GM19438 (cell line): ENCODE measurements at regions not wholly inside any gene's neighbourhood (a gene's known extent, or its start where the extent isn't known, plus 50 kb on each side); places are given as distances from the start of the nearest gene placed in this dataset.

Experiments
- ATAC-seq: cut with Tn5 transposase; IDR thresholded peaks from one replicate; pipeline ENCODE4 v1.9.1; 2021; ENCODE audit warnings: low read depth; ENCODE audit not compliant: unreplicated experiment

DNA sequence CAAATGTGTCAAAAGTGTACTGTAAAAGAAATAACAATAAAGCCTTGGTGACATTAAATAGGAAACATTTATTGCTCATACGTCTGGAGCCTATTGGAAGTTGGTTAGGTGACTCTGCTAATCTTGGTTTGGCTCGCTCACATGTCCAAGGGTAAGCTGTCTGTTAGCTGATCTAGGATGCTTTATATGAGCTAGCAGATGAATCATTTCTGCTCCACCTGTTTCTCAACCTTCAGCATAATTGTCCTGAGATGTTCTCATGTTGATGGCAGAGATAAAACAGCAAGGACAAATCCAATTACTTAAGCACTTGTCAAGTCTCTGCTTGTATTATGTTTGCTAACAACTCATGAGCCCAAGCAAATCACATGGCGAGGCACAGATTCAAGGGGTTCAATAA, 56.0 kb upstream of the CD53 start:
- no peak for ATAC-seq

DNA sequence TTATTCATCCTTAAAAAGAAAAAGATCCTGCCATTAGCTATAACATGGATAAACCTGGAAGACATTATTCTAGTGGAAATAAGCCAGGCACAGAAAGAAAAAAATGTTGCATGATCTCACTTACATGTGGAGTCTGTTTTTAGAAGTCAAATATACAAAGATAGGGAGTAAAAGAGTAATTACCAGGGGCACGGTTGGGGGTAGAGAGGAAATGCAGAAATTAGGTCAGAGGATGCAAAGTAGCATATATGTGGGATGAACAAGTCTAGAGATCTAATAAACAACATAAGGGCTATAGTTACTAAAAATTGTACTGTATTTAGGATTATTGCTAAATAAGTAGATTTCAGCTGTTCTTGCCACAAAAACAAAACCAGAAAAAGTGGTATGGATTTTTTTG, 61.4 kb upstream of the CD53 start:
- ATAC-seq: no peak

DNA sequence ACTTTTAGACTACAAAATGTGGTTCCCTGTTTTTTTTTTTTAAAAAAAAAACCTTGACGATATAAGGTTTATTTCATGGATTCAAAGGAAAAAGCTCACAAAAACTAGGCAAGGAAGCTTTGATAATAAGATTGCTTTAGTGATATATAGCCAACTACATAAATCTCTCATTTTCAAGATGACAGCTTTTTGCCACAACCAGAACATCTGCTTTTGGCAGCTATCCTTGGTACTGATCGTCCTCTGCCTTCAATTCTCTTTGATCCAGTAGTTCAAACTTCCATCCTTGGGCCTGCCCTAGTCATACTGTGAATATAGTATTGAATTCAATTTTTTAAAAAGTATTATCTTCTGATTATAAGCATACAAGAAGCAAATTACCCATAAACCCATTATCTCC, 72.9 kb upstream of the CD53 start:
- ATAC-seq: no peak

DNA sequence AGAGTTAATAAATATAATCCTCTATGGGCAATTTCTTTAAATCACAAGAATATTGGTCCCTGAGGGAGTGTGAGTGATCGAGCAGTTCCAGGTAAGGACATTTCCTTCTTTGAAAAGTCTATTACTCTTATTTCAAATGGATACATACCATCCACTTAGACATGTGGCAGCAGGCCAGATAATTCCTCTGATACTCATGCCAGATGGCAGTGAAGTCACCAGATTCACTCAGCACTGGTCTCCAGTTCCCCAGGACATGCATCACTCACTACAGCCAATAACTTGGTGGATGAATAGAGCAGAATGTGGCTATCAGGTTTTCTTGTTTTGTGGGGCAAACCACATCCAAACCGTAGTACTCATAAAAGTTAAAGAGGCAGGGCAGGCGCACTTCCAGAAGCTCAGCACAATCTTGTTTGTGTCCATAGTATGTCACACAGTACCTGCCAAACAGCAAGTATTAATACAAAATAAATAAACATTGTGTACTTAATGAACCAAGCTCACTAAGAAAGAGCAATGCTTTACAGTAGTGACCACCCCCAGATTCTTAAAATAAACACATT, 74.2 kb upstream of the CD53 start:
- ATAC-seq: no peak

DNA sequence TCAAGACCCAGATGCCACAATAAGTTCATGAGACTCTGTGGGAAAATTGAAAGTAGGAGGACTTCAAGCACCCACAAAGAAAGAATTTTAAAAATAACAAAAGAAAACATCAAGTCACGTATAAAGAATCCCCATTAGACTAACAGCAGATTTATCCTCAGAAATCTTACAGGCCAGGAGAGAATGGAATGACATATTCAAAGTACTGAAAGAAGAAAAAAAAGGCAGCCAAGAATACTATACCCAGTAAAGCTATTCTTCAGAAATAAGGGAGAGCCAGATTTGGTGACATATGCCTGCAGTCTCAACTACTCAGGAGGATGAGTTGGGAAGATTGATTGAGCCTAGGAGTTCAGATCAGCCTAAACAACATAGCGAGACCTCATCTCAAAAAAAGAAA, 84.3 kb upstream of the CD53 start:
- no peak for ATAC-seq

DNA sequence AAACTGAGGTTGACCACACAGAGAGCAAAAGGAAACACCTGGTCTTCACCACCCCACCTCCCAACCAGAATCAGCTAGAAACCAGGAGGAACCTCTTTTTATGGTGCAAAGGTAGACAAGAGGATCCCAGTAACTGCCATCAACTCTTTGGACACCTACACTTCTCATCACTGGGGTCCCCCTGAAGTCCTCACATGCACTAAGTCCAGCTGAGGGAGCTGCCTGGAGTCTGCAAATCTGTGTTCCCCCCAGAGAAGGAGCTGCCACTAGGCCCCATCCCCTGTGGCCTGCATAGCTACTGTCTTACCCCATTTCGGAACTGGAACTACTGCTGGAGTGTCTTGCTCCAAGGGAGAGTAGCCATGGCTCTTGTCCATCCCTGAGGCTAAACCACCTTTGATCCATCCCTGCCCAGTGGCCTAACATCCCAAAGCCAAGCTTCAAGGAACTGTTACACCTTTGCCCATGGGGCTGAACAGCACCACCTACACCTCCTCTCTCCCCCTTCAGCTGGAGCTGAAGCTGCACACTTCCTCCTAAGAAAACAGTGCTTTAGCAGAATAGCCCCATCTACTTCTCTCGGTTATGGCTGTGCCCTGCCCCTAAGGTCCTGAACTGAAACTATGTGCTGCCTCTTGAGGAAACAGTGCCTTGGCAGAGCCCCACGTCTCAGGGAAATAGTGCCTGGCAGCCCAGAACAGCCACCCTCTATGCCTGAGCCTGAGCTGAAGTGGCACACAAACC, 85.4 kb upstream of the CD53 start:
- peak; percentile 84 for ATAC-seq

DNA sequence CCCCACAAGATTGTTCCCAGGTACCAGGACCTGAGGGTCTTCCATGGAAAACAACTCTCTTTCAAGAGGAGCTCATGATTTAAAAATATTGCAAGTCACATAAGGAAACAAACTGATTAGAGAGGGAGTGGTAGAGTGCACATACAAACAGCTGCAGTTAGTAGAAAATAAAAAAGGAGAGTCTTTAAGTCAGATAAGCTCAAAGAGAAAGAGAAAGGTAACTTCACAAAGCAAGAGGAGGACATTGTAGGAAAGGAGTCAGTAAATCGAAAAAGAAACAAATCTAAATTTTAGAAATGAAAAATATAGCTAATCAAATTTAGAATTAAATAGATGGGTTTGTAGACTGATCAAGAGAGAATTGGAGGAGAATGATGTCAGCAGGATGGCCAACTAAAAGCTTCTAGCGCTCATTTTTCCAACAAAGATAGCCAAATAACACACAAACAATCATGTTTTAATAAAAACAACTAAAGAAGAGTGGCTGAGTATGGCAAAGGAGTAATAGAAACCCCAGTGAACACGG, 86.1 kb upstream of the CD53 start:
- ATAC-seq: no peak

DNA sequence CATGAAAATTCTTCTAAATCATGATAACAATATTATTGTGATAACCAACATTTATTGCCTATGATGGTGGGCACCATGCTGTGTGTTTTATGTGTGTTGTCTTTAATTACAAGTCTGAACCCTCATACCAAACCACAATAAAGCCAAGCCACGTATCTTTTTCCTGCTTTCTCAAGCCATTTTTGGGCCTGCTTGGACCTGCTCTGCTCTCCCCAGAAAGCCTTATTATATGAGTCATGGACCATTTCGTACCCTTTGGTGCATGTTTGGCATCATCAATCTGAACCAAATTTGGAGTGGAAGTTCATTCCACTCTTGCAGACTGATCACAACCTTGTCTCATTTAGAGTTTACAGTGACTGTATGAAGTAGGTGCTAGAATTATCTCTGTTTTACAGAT, 87.3 kb upstream of the CD53 start:
- no peak for ATAC-seq

DNA sequence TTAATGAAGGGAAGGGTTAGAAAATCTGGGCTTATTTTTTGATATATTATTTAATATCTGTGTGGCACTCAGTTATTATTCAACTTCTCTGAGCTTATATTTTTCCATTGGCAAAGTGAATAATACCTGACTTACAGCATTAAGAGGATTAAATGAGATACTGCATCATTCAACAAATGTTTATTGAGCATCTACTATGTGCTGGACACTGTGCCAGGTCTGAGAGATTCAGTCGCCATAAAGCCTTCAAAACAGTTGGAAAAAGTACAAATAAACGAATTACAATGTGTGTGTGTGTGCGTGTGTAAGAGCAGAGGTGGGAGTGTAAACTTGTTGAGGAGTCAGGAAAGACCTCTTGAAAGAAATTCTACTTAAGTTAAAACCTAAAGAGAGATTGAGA, 87.9 kb upstream of the CD53 start:
- no peak for ATAC-seq

DNA sequence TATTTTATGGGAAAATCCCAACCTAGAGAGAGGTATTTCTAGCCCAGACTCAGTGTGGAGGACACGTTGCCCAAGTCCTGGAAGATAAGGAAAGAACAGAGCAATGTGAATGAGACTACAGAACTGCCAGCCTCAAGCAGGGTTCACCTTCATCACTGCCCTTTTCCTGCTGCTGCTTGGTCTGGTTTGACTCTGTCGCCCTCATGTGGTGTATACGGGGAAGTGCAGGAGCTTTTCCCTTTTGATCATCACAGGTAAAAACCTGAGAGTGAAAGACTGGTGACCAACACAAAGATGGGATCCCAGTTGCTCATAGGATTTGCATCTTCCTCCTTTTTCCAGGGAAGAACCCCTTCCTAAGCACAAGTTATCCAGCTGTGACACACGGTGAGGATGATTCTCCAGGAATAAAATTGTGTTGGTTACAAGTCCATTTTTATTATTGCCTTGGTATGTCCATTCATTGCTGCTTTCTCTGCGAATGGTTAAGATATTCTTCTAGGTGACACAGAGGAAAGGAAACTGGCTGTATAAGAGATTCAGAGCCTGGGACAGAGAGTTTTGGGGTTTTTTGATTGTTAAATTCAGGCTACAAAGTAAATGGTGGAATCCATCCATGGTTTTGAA, 89.5 kb upstream of the CD53 start:
- ATAC-seq: no peak

DNA sequence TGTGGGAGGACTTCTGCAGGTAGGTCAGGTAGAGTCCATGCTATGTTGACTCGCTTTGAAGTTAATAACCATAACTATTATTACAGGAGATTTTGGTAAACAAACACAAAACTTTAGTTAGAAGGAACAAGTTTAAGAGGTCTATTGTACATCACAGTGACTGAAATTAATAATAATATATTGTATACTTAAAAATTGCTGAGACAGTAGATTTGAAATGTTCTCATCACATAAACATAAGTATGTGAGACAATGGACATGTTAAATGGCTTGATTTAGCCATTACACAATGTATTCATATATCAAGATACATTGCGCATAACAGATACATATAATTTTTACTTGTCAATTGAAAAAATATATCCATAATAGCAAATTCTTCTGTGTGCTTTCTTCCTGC, 91.4 kb upstream of the CD53 start:
- no peak for ATAC-seq

DNA sequence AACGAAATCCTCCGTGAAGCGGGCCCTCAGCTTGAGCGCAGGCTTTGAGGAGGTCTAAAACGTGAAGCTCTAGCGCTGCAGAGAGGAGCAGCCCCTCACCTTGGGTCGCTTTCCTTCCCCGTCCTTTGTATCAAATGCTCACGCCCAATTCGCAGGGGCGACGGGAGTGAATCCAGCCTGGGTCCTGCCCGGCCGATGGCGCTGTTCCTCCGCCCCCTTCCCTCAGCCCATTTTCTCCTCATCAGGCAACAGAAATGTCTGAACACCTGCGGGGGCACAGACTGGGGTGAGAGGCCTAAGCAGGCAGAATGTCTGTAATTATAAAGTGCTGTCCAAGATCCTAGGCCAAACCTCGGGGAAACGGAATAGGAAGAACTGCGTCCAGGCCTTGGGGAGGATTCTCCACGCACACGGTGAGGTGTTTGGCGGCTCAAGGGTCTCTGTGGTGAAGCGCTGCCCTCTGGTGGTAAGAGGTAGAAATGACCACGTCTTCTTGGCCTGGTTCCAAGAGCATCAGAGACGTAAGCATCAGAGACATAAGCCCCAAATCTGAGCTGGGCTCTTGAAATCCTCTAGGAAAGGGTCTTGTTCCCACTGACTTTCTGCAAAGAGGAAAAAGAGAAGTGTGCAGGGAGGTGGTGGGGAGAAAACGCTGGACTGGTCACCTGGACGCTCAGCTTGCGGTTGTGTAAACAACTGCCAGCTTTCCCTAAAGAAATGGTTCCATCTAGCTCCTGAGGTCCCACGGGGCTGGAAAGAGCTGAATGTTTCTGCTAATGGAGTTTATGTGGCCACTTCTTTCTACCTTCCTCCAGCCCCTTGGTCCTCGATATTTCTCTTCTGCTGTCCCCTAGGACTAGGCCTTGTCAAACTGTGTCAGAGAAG, 92.1 kb upstream of the CD53 start:
- no peak for ATAC-seq

DNA sequence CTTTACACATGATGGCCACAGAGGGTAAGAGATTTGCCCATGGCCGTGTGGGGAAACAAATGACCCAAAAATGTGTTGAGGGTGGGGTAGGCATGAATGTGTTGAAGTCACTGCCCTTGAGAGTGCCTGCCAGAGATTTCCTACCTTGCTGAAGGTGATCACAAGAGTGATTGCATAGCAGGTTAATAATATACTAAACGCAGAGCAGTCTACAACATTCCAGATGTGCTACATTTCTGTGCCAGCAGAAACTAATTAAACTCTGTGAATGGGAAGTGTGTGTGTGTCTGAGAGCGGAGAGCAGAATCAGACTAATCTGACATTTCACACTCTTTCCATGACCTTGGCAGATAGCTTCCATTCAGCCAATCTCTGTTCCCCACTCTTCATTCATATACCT, 93.3 kb upstream of the CD53 start:
- ATAC-seq: no peak

DNA sequence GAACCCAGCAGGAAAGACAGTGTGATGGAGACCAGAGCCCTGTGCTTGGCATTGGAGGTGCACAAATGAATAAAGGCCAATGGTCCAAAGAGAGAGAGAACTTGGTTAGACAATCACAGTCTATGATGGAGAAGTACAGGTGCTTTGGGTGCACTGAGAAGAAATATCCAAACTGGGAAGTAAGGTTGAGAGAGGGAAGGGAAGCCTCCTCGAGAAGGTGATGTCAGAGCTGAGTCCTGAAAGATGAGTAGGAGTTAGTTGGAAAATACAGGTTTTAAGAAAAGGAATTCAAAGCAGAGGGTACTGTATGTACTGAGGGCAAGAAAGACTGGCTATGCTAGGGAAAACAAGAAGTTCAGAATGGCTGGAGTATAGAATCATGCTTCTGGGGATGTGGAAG, 94.1 kb upstream of the CD53 start:
- ATAC-seq: no peak

DNA sequence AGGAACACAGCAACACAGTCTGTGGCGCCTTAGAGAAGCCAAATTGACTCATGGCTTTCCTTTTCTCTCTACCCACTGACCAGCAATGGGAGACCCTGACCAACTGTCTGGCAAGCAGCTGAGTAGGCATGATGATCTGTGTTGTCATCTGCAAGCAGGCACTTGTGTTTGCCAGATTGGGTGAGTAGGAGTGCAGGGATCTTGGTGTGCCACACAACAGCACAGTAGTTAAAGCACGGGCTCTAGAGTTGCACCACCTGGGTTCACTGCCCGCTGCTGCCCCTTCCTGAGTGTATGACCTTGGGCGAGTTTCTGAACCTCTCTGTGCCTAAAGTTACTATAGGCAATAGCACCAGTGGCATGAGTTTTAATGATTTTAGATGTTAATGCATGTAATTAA, 95.7 kb upstream of the CD53 start:
- no peak for ATAC-seq

DNA sequence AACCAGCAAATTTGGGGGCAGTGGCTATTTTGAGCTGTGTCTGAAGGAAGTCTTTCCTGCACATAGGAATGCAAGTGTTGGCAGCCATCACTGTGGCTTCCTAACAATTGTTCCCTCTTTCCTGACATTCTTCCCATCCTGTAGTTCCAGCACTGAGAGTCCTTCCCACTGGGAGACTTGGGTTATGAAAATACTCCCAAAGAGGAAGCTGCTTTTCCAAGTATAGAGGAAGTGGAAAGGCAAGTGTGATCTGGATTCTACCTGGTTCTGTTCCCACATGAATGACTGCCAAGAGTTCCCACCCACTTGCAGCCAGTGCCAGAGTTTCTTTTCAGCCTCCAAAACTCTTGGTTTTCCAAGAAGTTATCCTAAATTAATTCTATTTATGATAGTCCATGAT, 98.5 kb upstream of the CD53 start:
- no peak for ATAC-seq

DNA sequence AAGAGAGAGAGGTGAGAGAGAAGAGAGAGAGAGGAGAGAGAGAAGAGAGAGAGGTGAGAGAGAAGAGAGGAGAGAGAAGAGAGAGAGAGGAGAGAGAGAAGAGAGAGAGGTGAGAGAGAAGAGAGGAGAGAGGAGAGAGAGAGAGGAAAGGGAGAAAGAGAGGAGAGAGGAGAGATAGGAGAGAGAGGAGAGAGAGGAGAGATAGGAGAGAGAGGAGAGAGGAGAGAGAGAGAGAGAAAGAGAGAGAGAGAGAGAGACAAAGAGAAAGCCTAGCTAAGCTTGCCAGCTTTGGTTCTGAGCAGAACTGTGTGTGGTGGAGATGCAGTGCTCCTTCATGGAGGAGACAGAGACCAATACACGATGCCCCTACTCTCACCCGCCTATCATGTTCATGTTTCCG, 99.1 kb upstream of the KCNA3 start:
- ATAC-seq: no peak

DNA sequence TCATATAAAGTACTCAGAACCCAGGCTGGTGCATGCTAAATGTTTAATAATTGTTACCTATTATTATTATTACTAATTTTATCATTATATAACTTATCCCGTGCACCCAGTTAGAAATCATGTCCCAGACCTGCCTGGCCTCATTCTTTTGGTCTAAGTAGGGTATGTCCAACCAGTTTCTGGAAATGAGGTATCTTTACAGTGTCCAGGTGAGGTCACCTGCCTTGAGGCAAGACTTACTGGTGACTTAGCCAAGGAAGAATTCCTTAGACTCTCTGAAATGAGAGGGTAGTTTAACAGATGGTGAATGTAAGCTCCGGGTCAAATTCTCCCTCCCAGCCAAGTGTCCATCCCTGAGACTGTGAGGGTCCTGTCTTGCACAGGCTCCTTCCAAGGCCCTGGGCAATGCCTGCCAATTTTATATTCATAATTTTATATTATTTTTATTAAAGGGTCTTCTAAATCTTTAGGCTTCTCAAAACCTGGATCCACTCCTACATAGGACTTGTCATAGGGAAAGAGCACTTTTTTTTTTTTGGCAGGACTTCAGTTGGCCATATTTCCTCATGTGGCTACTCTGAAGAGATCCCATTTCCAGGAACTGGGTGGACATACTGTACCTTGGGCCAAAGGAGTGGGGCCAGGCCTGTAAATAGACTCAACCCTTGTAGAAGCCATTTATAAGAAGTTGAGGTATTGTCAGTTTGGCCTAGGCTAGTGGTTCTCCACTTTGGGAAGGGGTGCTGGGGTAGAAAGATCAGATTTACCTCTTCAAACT, 96.7 kb upstream of the KCNA3 start:
- ATAC-seq: no peak

DNA sequence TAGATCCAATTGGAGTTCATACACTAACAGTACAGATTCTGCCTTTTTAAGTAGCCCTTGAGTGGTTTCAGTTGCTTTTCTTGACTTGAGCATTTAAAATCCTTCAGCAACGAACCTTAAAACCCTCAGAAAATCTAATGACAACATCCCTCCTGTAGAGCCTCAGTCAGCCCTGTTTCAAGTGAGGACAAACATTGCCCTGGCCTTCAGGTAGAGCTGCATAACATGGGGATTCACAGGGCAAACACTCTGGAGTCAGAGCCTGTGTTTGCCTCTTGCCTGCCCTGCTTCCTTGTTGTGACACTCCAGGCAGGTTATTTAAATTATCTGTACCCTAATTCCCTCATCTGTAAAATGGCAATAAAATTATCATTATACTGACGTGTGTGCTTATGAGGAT, 96.1 kb upstream of the KCNA3 start:
- ATAC-seq: no peak

DNA sequence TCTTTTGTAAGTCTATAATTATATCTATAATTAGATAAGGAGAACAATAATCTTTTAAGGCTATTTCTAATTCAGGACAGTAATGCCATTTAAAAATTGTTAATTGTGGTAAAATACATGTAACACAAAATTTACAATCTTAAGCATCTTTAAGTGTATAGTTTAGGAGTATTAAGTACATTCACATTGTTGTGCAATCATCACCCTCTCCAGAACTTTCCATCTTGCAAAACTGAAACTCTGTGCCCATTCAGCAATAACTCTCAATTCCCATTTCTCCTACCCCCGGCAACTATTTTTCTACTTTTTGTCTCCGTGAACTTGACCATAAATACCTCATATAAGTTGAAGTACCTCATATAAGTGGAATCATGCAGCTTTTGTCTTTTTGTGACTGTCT, 93.9 kb upstream of the KCNA3 start:
- ATAC-seq: no peak

DNA sequence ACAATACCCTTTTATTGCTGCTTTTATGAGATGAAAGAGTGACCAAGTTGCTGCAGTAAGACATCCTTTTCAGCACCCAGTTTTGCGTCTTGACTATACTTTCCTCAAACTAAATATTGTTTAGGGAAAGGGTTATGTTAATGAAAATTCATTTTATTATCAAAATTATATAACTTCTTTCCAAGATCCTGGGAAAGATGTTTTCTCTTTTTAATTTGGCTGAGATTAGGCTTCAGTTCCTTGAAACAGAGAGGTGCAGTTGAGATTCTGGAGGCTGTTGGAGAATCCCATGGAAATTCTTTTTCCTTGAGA, 91.6 kb upstream of the KCNA3 start:
- no peak for ATAC-seq
